22Rv1 (cell line): ENCODE measurements at regions not wholly inside any gene's neighbourhood (a gene's known extent, or its start where the extent isn't known, plus 50 kb on each side); places are given as distances from the start of the nearest gene placed in this dataset.

ENCODE experiments used
- ZFX ChIP-seq: fragments of 450-650 bp; IDR thresholded peaks from 2 replicates; pipeline ENCODE4 v1.6.1; 2017; ENCODE audit warnings: antibody characterized with exemption, borderline replicate concordance
- TF ChIP-seq, protein P1 (sequence below): fragments of 450-650 bp; IDR thresholded peaks from 2 replicates; pipeline ENCODE4 v1.5.1; 2017; ENCODE audit warnings: mild to moderate bottlenecking

GRCh38 chr17:68182011-68182306 is 65.9 kb upstream of the AMZ2 start:
- TF ChIP-seq, protein P1, sequence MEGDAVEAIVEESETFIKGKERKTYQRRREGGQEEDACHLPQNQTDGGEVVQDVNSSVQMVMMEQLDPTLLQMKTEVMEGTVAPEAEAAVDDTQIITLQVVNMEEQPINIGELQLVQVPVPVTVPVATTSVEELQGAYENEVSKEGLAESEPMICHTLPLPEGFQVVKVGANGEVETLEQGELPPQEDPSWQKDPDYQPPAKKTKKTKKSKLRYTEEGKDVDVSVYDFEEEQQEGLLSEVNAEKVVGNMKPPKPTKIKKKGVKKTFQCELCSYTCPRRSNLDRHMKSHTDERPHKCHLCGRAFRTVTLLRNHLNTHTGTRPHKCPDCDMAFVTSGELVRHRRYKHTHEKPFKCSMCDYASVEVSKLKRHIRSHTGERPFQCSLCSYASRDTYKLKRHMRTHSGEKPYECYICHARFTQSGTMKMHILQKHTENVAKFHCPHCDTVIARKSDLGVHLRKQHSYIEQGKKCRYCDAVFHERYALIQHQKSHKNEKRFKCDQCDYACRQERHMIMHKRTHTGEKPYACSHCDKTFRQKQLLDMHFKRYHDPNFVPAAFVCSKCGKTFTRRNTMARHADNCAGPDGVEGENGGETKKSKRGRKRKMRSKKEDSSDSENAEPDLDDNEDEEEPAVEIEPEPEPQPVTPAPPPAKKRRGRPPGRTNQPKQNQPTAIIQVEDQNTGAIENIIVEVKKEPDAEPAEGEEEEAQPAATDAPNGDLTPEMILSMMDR, result no peak
- TF ChIP-seq ZFX, result no peak
